Ovary (tissue), 7 donors: ENCODE measurements at regions not wholly inside any gene's neighbourhood (a gene's known extent, or its start where the extent isn't known, plus 50 kb on each side); places are given as distances from the start of the nearest gene placed in this dataset.

ENCODE experiments used
- DNase-seq, 5 donors: peaks; one replicate each; pipeline ENCODE4 v3.0.0-alpha.2; 2019 to 2020
- H3K27ac ChIP-seq, 2 donors: fragments of 200-600 bp; one replicate each; pipeline versions ENCODE4 v1.5.1 to v1.8.0; 2019 to 2022
- H3K27me3 ChIP-seq: fragments of 200-600 bp; one replicate; pipeline ENCODE4 v1.8.0; 2022
- H3K36me3 ChIP-seq: fragments of 200-600 bp; sonication (generic); one replicate; pipeline ENCODE4 v1.5.1; 2019
- H3K4me1 ChIP-seq: one replicate; pipeline ENCODE4 v1.8.1; 2013; ENCODE audit warnings: mild to moderate bottlenecking, moderate library complexity; ENCODE audit not compliant: insufficient read depth
- H3K4me3 ChIP-seq: fragments of 200-600 bp; sonication (generic); one replicate; pipeline ENCODE4 v1.5.1; 2017
- H3K9me3 ChIP-seq, 2 donors: fragments of 200-600 bp in 1 of 2; sonication (generic) in 1 of 2; one replicate each; pipeline versions ENCODE4 v1.5.1 to v1.8.1; 2013 to 2019; ENCODE audit warnings: mild to moderate bottlenecking in 1 of 2, moderate library complexity in 1 of 2
- CTCF ChIP-seq, 3 donors: fragments of 450-650 bp in 2 of 3; fragments of 200-600 bp in 1 of 3; IDR thresholded peaks; one replicate each; pipeline versions ENCODE4 v1.5.1 to v1.8.0; 2016 to 2022; ENCODE audit warnings: antibody characterized with exemption in 3 of 3, mild to moderate bottlenecking in 1 of 3
- EP300 ChIP-seq: sonication (generic); formaldehyde crosslinking; IDR thresholded peaks from one replicate; pipeline ENCODE4 v1.6.1; 2017; ENCODE audit warnings: antibody characterized with exemption
- POLR2A ChIP-seq: fragments of 450-650 bp; IDR thresholded peaks from one replicate; pipeline ENCODE4 v1.6.1; 2017; ENCODE audit warnings: antibody characterized with exemption, mild to moderate bottlenecking, moderate library complexity
- WGBS, 3 donors: extraction: QIAGEN DNeasy Blood & Tissue Kit in 1 of 3; methylation state at CpG; one replicate each; pipeline versions ENCODE4 v1.1.5 to v1.1.7; 2013 to 2017; 5-methylcytosine and 5-hydroxymethylcytosine counted together
- intact Hi-C, 4 donors: fragments of 100-400 bp; cut with DNase I; formaldehyde crosslinking; loops; one replicate each; pipeline versions ENCODE4 v1.11.0 to v1.15.1; 2022 to 2023
- donor health status: DM: no; HTN: no; CAD: no; lungs with moderate emphysema.
- donor health status: DM: no; HTN: no; CAD: no.
- donor health status: Bipolar disorder and iron deficiency.
- donor health status: DM: no; HTN: no; CAD: no.
- donor health status: DM: yes; HTN: yes; CAD: no.

GRCh38 chr6:81553216-81553615 is 199.3 kb downstream of the TENT5A start:
- H3K9me3 ChIP-seq = no peaks in the 10 kb centered on the region
- no peak for TF ChIP-seq CTCF (IDR thresholded peaks at IDR 0.05)
- TF ChIP-seq EP300 = no peak
- TF ChIP-seq POLR2A = no peak
- intact Hi-C loops = no loop called here
- no peak for DNase-seq
- H3K27me3 ChIP-seq = no peaks in the 10 kb centered on the region
- no peak overlapping the region for H3K27ac ChIP-seq
- H3K36me3 ChIP-seq = no peaks in the 10 kb centered on the region
- peaks cover 3% of the 10 kb centered on the region for H3K4me1 ChIP-seq
- WGBS, 3 donors = 47 to 62% (median 52%) methylated on average over 2 of the region's 2 CpGs
- no peak overlapping the region for H3K4me3 ChIP-seq

GRCh38 chr6:81552644-81553043 is 199.8 kb downstream of the TENT5A start:
- H3K4me1 ChIP-seq = peaks cover 3% of the 10 kb centered on the region
- intact Hi-C loops = no loop called here
- TF ChIP-seq EP300 = no peak
- TF ChIP-seq CTCF (IDR thresholded peaks at IDR 0.05) = no peak
- TF ChIP-seq POLR2A = no peak
- 73 to 78% (median 76%) methylated on average over 3 of the region's 3 CpGs for WGBS, 3 donors
- no peaks in the 10 kb centered on the region for H3K27me3 ChIP-seq
- DNase-seq = no peak
- H3K4me3 ChIP-seq = no peak overlapping the region
- no peaks in the 10 kb centered on the region for H3K9me3 ChIP-seq
- no peaks in the 10 kb centered on the region for H3K36me3 ChIP-seq
- no peak overlapping the region for H3K27ac ChIP-seq

GRCh38 chr6:81547149-81547548 is 205.3 kb downstream of the TENT5A start:
- TF ChIP-seq POLR2A = no peak
- TF ChIP-seq EP300 = no peak
- no peak for TF ChIP-seq CTCF (IDR thresholded peaks at IDR 0.05)
- 88 to 93% (median 91%) methylated on average over 3 of the region's 3 CpGs for WGBS, 3 donors
- H3K4me3 ChIP-seq = no peak overlapping the region
- no peaks in the 10 kb centered on the region for H3K36me3 ChIP-seq
- intact Hi-C loops = no loop called here
- H3K9me3 ChIP-seq = no peaks in the 10 kb centered on the region
- no peaks in the 10 kb centered on the region for H3K27me3 ChIP-seq
- H3K27ac ChIP-seq = no peak overlapping the region
- no peak for DNase-seq
- H3K4me1 ChIP-seq = peaks cover 1% of the 10 kb centered on the region

GRCh38 chr6:81534934-81535465 is 217.5 kb downstream of the TENT5A start:
- Histone ChIP-seq H3K4me1 (no peaks in the 10 kb centered on the region), H3K4me3 (no peak overlapping the region), H3K27ac (no peak overlapping the region), H3K36me3 (no peaks in the 10 kb centered on the region), H3K9me3 (no peaks in the 10 kb centered on the region), H3K27me3 (no peaks in the 10 kb centered on the region)
- intact Hi-C loops = no loop called here
- no peak for TF ChIP-seq CTCF (IDR thresholded peaks at IDR 0.05)
- no peak for DNase-seq
- 74 to 85% (median 85%) methylated on average over 2 of the region's 2 CpGs for WGBS, 3 donors
